ENCODE measurements at regions not wholly inside any gene's neighbourhood (a gene's known extent, or its start where the extent isn't known, plus 50 kb on each side); places are given as distances from the start of the nearest gene placed in this dataset.

GRCh38 chr14:81673930-81674329 is 140.3 kb upstream of the SEL1L start:
- no peak for DNase-seq

GRCh38 chr14:81676395-81676794 is 142.7 kb upstream of the SEL1L start:
- DNase-seq: no peak

- DNase-seq: no peak
Measured at GRCh38 chr14:81676879-81677278, 143.2 kb upstream of the SEL1L start.

- no peak for DNase-seq
Measured at GRCh38 chr14:81677736-81678135, 144.1 kb upstream of the SEL1L start.

- no peak for DNase-seq
Measured at GRCh38 chr14:81679226-81679625, 145.6 kb upstream of the SEL1L start.

GRCh38 chr14:81681541-81681940 is 147.9 kb upstream of the SEL1L start:
- DNase-seq: no peak

GRCh38 chr14:81682134-81682533 is 148.5 kb upstream of the SEL1L start:
- no peak for DNase-seq

GRCh38 chr14:81682701-81683100 is 149.0 kb upstream of the SEL1L start:
- DNase-seq: no peak

GRCh38 chr14:81684696-81685095 is 151.0 kb upstream of the SEL1L start:
- no peak for DNase-seq

GRCh38 chr14:81686512-81686911 is 152.9 kb upstream of the SEL1L start:
- no peak for DNase-seq

GRCh38 chr14:81691931-81692330 is 158.3 kb upstream of the SEL1L start:
- no peak for DNase-seq

- DNase-seq: no peak
Measured at GRCh38 chr14:81694419-81694818, 160.8 kb upstream of the SEL1L start.

GRCh38 chr14:81709681-81710080 is 176.0 kb upstream of the SEL1L start:
- DNase-seq: no peak

- peak; percentile 46 for DNase-seq
Measured at GRCh38 chr14:81710232-81710845, 176.7 kb upstream of the SEL1L start.

GRCh38 chr14:81715731-81716130 is 182.1 kb upstream of the SEL1L start:
- DNase-seq: no peak

- peak; percentile 51 for DNase-seq
Measured at GRCh38 chr14:81716953-81717352, 183.3 kb upstream of the SEL1L start.

GRCh38 chr14:81723956-81724355 is 190.3 kb upstream of the SEL1L start:
- no peak for DNase-seq

GRCh38 chr14:81727218-81727617 is 193.6 kb upstream of the SEL1L start:
- no peak for DNase-seq

- no peak for DNase-seq
Measured at GRCh38 chr14:81728447-81728846, 194.8 kb upstream of the SEL1L start.

- no peak for DNase-seq
Measured at GRCh38 chr14:81729622-81730021, 196.0 kb upstream of the SEL1L start.

GRCh38 chr14:81737938-81738337 is 204.3 kb upstream of the SEL1L start:
- no peak for DNase-seq

GRCh38 chr14:81738946-81739659 is 205.4 kb upstream of the SEL1L start:
- DNase-seq: no peak

GRCh38 chr14:81743605-81744004 is 210.0 kb upstream of the SEL1L start:
- DNase-seq: no peak

- DNase-seq: no peak
Measured at GRCh38 chr14:81751198-81751597, 217.5 kb upstream of the SEL1L start.

GRCh38 chr14:81759541-81759940 is 225.9 kb upstream of the SEL1L start:
- no peak for DNase-seq
